ENCODE measurements at regions not wholly inside any gene's neighbourhood (a gene's known extent, or its start where the extent isn't known, plus 50 kb on each side); places are given as distances from the start of the nearest gene placed in this dataset.

DNA sequence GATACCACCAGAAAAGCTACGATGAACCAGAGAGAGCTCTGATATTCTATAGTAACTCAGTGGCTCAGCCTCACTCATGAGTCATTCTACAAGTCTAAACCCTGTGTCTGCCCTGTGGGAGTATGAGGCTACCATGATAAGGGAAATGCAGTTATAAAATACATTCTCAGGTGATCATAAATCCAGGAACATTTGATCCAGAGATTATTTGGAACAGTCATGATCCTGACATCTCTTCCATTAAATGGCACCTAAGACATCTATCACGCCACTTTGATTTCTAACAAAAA lies 202.6 kb upstream of the RASSF8 start:
- TF ChIP-seq EZH2 (IDR thresholded peaks at IDR 0.05; ENCODE audit: insufficient read depth, low read length): no peak
- TF ChIP-seq, protein P1, sequence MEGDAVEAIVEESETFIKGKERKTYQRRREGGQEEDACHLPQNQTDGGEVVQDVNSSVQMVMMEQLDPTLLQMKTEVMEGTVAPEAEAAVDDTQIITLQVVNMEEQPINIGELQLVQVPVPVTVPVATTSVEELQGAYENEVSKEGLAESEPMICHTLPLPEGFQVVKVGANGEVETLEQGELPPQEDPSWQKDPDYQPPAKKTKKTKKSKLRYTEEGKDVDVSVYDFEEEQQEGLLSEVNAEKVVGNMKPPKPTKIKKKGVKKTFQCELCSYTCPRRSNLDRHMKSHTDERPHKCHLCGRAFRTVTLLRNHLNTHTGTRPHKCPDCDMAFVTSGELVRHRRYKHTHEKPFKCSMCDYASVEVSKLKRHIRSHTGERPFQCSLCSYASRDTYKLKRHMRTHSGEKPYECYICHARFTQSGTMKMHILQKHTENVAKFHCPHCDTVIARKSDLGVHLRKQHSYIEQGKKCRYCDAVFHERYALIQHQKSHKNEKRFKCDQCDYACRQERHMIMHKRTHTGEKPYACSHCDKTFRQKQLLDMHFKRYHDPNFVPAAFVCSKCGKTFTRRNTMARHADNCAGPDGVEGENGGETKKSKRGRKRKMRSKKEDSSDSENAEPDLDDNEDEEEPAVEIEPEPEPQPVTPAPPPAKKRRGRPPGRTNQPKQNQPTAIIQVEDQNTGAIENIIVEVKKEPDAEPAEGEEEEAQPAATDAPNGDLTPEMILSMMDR (IDR thresholded peaks at IDR 0.05; ENCODE audit: insufficient read depth, low read depth, low read length): no peak
- no peaks in the 10 kb centered on the region for H4K20me1 ChIP-seq (ENCODE audit: insufficient read depth, low read length)
- Mint-ChIP-seq H3K27me3 (ENCODE audit: low read depth, unreplicated experiment) (no peaks in the 10 kb centered on the region), H3K4me3 (ENCODE audit: unreplicated experiment) (no peak overlapping the region), H3K36me3 (ENCODE audit: low read depth, unreplicated experiment) (no peaks in the 10 kb centered on the region), H3K9me3 (ENCODE audit: unreplicated experiment) (no peaks in the 10 kb centered on the region), H3K4me1 (ENCODE audit: low read depth, unreplicated experiment) (peaks cover 13% of the 10 kb centered on the region), H3K27ac (ENCODE audit: unreplicated experiment) (peak overlapping the region; percentile 6)
- no peaks in the 10 kb centered on the region for H3K36me3 ChIP-seq (ENCODE audit: insufficient read depth, low read length)
- no peak overlapping the region for H3K4me2 ChIP-seq (ENCODE audit: low read length)
- FAIRE-seq (no peak), DNase-seq (ENCODE audit: low read depth) (no peak)
- no peak overlapping the region for H3K9ac ChIP-seq (ENCODE audit: low read length)
- H3K27ac ChIP-seq (ENCODE audit: low read depth, low read length): no peak overlapping the region
- H2AFZ ChIP-seq (ENCODE audit: low read depth, low read length): no peak overlapping the region
- no peaks in the 10 kb centered on the region for H3K9me3 ChIP-seq (ENCODE audit: insufficient read depth, low read depth, low read length)
- H3K4me3 ChIP-seq (ENCODE audit: insufficient read depth, low read depth, low read length): no peak overlapping the region
- no peaks in the 10 kb centered on the region for H3K4me1 ChIP-seq (ENCODE audit: insufficient read depth, low read length)
- H3K27me3 ChIP-seq (ENCODE audit: insufficient read depth, low read length): no peaks in the 10 kb centered on the region
- no peaks in the 10 kb centered on the region for H3K79me2 ChIP-seq (ENCODE audit: insufficient read depth, low read length)

DNA sequence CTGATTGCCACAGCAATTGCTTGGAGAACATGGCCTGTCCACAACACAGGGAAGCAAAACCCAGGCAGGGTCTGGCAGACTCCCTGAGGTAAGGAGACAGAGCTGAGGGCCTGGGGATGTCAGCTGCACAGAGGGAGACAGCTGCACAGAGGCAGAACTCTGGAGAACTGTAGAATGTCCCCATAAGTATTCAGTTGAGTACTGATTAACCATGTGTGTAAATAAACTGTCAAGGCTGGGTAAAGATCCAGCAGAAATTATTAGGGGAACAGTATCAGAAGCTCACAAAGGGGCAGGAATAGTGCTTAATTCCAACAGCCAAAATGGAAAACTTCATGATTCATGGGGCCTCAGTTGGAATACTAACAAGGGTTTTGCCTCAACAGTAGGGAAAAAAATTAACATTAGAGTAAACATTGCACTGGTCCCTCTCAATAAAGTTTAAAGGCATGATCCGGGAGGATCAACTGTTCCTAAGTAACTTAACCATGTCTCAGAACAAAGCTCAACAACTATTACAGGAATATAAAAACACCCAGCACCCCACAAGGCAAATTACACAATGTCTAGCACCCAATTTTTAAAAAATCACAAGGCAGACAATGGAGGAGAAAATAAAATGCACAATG lies 201.3 kb upstream of the RASSF8 start:
- no peak overlapping the region for H3K27ac Mint-ChIP-seq (ENCODE audit: unreplicated experiment)
- no peak overlapping the region for H3K9ac ChIP-seq (ENCODE audit: low read length)
- no peaks in the 10 kb centered on the region for H4K20me1 ChIP-seq (ENCODE audit: insufficient read depth, low read length)
- no peaks in the 10 kb centered on the region for H3K36me3 Mint-ChIP-seq (ENCODE audit: low read depth, unreplicated experiment)
- H3K9me3 ChIP-seq (ENCODE audit: insufficient read depth, low read depth, low read length): no peaks in the 10 kb centered on the region
- no peaks in the 10 kb centered on the region for H3K27me3 Mint-ChIP-seq (ENCODE audit: low read depth, unreplicated experiment)
- no peak overlapping the region for H3K4me3 ChIP-seq (ENCODE audit: insufficient read depth, low read depth, low read length)
- no peak overlapping the region for H3K27ac ChIP-seq (ENCODE audit: low read depth, low read length)
- FAIRE-seq: no peak
- no peaks in the 10 kb centered on the region for H3K27me3 ChIP-seq (ENCODE audit: insufficient read depth, low read length)
- no peak overlapping the region for H2AFZ ChIP-seq (ENCODE audit: low read depth, low read length)
- H3K4me3 Mint-ChIP-seq (ENCODE audit: unreplicated experiment): no peak overlapping the region
- no peak overlapping the region for H3K4me2 ChIP-seq (ENCODE audit: low read length)
- H3K36me3 ChIP-seq (ENCODE audit: insufficient read depth, low read length): no peaks in the 10 kb centered on the region
- H3K4me1 ChIP-seq (ENCODE audit: insufficient read depth, low read length): no peaks in the 10 kb centered on the region
- no peak for TF ChIP-seq EZH2 (IDR thresholded peaks at IDR 0.05; ENCODE audit: insufficient read depth, low read length)
- TF ChIP-seq, protein P1 (IDR thresholded peaks at IDR 0.05; ENCODE audit: insufficient read depth, low read depth, low read length): no peak
- no peaks in the 10 kb centered on the region for H3K79me2 ChIP-seq (ENCODE audit: insufficient read depth, low read length)
- DNase-seq (ENCODE audit: low read depth): no peak
- H3K9me3 Mint-ChIP-seq (ENCODE audit: unreplicated experiment): no peaks in the 10 kb centered on the region
- peaks cover 13% of the 10 kb centered on the region for H3K4me1 Mint-ChIP-seq (ENCODE audit: low read depth, unreplicated experiment)

DNA sequence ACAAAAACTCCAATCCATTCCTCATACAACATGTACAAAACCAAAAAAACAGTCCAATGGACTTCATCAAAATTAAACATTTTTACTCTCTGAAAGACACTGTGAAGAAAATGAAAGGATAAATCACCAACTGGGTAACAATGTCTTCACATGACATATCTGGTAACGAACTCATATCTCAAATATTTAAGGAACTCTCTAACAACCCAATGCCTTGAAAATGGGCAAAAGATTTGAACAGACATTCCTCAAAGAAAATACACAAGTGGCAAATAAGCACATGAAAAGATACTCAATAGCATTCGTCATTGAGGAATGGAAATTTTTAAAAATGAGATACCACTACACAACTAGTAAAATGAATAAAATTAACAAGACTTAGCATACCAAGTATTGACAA lies 198.7 kb upstream of the RASSF8 start:
- no peak for TF ChIP-seq EZH2 (IDR thresholded peaks at IDR 0.05; ENCODE audit: insufficient read depth, low read length)
- TF ChIP-seq, protein P1 (IDR thresholded peaks at IDR 0.05; ENCODE audit: insufficient read depth, low read depth, low read length): no peak
- Mint-ChIP-seq H3K9me3 (ENCODE audit: unreplicated experiment) (no peaks in the 10 kb centered on the region), H3K27ac (ENCODE audit: unreplicated experiment) (no peak overlapping the region), H3K4me3 (ENCODE audit: unreplicated experiment) (no peak overlapping the region), H3K36me3 (ENCODE audit: low read depth, unreplicated experiment) (no peaks in the 10 kb centered on the region), H3K4me1 (ENCODE audit: low read depth, unreplicated experiment) (peaks cover 19% of the 10 kb centered on the region), H3K27me3 (ENCODE audit: low read depth, unreplicated experiment) (no peaks in the 10 kb centered on the region)
- Histone ChIP-seq H2AFZ (ENCODE audit: low read depth, low read length) (no peak overlapping the region), H3K9me3 (ENCODE audit: insufficient read depth, low read depth, low read length) (no peaks in the 10 kb centered on the region), H3K4me3 (ENCODE audit: insufficient read depth, low read depth, low read length) (no peak overlapping the region), H3K79me2 (ENCODE audit: insufficient read depth, low read length) (no peaks in the 10 kb centered on the region), H3K4me1 (ENCODE audit: insufficient read depth, low read length) (no peaks in the 10 kb centered on the region), H3K36me3 (ENCODE audit: insufficient read depth, low read length) (no peaks in the 10 kb centered on the region), H3K27ac (ENCODE audit: low read depth, low read length) (no peak overlapping the region), H4K20me1 (ENCODE audit: insufficient read depth, low read length) (no peaks in the 10 kb centered on the region), H3K27me3 (ENCODE audit: insufficient read depth, low read length) (no peaks in the 10 kb centered on the region), H3K4me2 (ENCODE audit: low read length) (no peak overlapping the region), H3K9ac (ENCODE audit: low read length) (no peak overlapping the region)
- FAIRE-seq: peak; percentile 75
- DNase-seq (ENCODE audit: low read depth): peak; percentile 53
